Renal cortex interstitium (tissue), 11 donors: ENCODE measurements at regions not wholly inside any gene's neighbourhood (a gene's known extent, or its start where the extent isn't known, plus 50 kb on each side); places are given as distances from the start of the nearest gene placed in this dataset.
A peak's percentile ranks its signal among the peaks of the same experiment; 100 is the strongest.

ENCODE experiments used
- DNase-seq, 11 donors: peaks; one replicate each; pipeline ENCODE4 v3.0.0-alpha.2; 2013; ENCODE audit warnings: low read depth in 9 of 11, low spot score in 4 of 11; ENCODE audit errors: extremely low read depth in 1 of 11

DNA sequence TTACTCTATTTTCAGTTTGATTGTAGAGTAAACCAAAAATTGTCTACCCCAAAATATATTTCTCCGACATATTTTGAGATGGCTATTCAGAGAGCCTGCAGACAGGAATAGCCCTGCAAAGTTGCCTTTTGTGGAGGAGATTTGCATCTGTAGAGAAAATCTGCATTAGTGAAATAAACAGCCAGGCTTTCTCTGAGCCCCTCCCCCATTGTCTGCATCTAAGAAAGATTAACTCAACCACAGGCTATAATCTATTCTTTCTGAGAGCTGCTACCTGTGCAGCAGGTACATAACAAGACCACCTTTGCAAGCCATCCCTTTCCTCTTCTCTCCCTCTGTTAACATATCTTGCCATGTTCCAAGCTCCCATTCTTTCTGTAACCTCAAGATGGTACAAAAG is 1034.2 kb downstream of the SORCS3 start:
- DNase-seq, result no peak

DNA sequence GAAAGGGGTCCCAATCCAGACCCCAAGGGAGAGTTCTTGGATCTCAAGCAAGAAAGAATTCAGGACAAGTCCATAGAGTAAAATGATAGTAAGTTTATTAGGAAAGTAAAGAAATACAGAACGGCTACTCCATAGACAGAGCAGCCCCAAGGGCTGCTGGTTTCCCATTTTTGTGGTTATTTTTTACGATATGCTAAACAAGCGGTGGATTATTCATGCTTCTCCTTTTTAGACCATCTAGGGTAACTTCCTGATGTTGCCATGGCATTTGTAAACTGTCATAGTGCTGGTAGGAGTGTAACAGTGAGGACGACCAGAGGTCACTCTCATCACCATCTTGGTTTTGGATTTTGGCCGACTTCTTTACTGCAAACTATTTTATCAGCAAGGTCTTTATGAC is 1033.4 kb downstream of the SORCS3 start:
- DNase-seq, result no peak

- DNase-seq, result no peak
These were observed 1017.6 kb downstream of the SORCS3 start for GRCh38 chr10:105658696-105659095.

DNA sequence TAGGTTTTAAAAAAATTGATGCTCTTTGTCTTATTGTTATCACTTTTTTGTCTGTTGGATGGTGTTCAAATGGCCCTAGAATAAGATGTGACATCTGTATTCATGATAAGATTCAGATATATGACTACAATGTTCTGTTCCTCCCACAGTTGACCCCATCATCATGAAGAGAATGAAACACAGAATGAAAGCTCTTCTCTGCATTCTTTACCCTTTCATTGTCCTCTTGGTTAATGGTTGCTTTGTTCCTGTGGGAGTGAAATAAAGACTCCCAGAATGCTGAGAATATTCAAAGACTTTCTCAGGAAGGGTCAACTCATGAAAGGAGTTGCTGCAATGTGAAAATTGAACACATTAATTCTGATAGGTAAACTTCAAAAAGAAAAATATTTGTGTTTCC is 1015.8 kb downstream of the SORCS3 start:
- no peak for DNase-seq

- DNase-seq, result no peak
These were observed 1009.2 kb downstream of the SORCS3 start for GRCh38 chr10:105650306-105650705.

- DNase-seq, result no peak
These were observed 1006.3 kb downstream of the SORCS3 start for GRCh38 chr10:105647354-105647753.

- DNase-seq, result no peak
These were observed 1003.9 kb downstream of the SORCS3 start for GRCh38 chr10:105644978-105645377.

DNA sequence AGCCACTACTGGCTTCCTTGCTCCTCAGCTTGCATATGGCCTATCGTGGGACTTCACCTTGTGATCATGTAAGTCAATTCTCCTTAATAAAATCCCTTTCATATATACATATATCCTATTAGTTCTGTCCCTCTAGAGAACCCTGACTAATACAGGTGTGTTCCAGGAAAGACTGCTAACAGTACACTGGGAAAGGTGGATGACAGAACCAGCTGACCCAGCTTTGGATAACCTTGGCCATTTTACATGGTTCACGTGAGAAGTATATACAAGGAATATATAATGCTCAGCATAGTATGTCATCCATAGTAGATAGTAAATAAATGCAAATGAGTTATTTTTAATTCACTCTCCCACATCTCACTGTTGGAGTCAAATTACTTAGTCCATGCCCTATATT is 1003.5 kb downstream of the SORCS3 start:
- DNase-seq, result no peak

DNA sequence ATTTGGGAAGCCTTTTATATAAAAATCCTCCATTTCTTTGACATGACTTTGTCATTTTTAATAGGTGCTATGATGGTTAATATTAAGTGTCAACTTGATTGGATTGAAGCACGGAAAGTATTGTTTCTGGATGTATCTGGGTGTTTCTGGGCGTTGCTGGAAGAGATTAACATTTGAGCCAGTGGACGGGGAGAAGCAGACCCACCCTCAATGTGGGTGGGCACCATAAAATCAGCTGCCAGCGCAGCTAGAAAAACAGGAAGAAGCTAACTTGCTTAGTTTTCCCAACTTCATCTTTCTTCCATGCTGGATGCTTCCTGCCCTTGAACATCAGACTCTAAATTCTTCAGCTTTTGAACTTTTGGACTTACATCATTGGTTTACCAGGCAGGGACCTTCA is 1003.0 kb downstream of the SORCS3 start:
- DNase-seq, result no peak

DNA sequence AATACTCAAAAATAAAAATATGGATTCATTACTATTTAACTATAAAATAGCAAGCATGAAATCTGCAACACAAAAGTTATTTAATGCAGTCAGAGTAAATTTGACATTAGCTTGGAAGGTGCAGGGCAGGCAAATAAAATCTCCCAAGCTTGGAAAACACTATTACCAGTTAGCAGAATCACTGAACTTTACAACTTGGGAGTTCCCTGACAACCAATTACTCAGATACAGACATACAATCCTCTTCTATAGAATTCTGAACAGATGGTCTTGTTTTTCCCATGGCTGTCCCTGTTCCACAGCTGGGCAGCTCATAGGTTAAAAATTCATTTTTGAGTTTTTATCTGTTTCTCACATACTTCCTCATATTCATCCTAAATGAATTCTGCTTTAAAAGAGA is 1002.6 kb downstream of the SORCS3 start:
- peak in 1 of 11 donors; percentile 11 for DNase-seq

GRCh38 chr10:105634281-105634680 is 993.2 kb downstream of the SORCS3 start:
- DNase-seq, result no peak

DNA sequence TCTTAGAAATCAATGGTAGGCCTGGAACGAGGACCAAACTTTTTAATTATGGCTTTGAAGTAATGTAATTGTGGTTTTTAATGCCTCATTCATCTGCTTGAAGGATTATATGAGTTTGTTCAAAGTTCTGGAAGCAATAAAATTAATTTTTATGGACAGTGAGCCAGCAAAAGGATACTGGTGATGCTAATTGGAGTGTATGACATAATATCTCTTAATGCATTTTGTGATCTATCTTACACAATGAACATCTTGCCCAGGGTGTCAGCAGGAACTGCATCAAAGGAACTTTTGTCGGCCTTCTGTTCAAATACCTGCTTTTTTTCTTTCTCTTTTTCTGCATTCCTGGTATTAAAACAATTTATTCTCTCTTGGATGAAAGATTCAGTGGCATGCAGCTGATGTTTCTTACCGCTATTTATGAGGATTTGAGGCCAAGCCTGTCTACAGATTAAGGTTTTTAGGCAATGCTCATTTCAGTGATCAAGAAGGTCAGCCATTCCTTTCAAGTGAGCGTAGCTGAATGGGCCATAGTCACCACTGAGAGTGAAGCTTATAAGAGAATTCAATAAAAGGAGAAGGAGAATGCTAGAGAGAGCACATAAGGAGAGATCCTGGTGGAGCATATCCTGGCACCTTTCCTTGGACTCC is 974.8 kb downstream of the SORCS3 start:
- DNase-seq, result peak in 2 of 11 donors; percentile 17 to 31

GRCh38 chr10:105611244-105611798 is 970.2 kb downstream of the SORCS3 start:
- no peak for DNase-seq

DNA sequence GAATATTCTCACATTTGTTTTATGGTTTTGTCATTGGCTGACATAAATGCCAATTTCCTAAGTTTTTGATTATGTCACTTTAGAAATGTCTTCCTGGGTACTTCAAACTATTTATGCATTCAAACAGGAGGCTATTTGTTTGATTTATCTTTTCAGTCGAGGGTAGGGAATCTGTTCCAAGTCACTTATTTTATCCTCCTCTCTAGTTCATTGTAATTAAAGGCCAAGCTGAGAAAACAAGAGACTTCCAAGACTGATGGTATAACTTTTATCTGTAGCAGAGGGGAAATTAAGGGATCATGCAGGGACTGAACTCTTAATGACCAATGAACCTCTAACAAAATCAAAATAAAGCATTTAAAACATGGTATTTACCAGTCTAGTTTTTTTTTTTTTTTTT is 968.4 kb downstream of the SORCS3 start:
- DNase-seq, result no peak

DNA sequence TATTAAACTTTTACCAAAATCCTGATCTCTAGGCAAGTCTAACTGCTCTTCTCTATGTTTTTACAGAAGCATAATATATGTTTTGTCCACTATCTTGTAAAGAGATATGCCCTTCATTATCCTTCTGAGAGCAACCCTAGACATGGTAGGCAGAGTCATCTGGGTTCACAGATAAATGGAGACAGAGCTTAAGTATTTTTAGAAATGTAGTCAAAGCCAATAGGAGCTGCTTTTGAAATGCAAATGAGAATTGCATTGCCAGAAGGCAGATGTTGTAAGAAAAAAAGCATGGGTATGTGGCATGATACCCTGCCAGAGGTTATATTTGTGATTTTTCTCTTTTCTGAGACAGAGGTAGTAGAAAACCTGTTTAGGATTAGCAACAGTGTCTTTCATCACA is 964.8 kb downstream of the SORCS3 start:
- no peak for DNase-seq

GRCh38 chr10:105605104-105605503 is 964.0 kb downstream of the SORCS3 start:
- DNase-seq, result no peak

- no peak for DNase-seq
These were observed 957.1 kb downstream of the SORCS3 start for GRCh38 chr10:105598207-105598606.

DNA sequence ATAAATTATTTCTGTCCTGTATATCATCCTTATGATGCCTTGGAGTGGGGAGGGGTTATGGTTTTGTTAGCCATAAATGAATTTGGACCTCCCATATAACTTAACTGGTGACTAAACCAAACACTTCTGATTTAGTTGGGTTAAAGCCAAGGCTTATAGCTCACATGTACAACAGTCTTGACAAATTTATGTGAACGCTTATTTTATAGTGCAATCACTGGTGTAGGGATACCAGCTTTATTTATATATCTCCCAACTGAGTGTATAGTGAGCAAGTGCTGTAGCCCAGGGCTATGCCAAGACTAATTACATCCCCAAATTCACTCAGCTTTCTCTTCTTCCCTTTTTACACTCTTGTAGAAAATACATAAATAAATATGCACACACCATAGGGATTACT is 956.2 kb downstream of the SORCS3 start:
- no peak for DNase-seq

DNA sequence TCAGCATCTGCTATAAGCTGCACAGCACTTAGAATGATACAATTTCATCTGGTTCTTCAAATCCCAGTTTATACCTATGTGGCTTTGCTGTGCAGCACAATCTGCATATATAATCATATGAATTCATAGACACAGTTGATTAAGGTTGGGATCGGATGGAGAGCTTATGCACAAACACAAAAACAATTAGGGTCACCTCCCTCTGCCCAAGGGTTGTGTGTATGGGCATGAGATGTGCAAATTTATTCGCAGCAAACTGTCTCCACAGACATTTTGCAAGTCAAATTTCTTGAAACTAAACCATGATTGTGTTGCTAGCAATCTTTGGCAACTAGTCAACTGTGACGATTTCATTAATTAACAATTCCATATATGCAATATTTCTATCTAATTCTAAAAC is 955.7 kb downstream of the SORCS3 start:
- no peak for DNase-seq

- no peak for DNase-seq
These were observed 953.2 kb downstream of the SORCS3 start for GRCh38 chr10:105594296-105594695.

DNA sequence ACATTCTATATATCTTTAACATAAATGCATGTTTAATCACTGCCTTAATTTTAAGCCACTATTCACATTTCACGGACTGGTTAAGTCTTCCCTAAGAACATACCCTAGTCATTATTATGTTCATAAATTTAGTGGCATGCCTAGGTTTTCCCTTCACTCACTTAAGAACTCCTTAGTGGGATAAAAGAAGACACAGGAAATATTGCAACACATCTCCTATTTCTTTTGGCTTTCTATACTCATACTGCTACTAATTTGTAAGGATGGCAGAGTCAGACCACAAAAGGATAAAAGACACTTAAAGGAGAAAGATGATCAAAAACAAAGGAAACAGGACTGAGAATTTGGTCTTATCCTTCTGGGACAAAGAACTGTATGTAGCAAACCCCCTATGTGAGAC is 951.4 kb downstream of the SORCS3 start:
- no peak for DNase-seq
